NCI-H524 treated with DMSO at 0.1 percent for 48 hours (cell line): ENCODE measurements at regions not wholly inside any gene's neighbourhood (a gene's known extent, or its start where the extent isn't known, plus 50 kb on each side); places are given as distances from the start of the nearest gene placed in this dataset.

Experiments
- DNase-seq: peaks from one replicate; lab custom pipeline; 2025; lab: John Stamatoyannopoulos, UW

DNA sequence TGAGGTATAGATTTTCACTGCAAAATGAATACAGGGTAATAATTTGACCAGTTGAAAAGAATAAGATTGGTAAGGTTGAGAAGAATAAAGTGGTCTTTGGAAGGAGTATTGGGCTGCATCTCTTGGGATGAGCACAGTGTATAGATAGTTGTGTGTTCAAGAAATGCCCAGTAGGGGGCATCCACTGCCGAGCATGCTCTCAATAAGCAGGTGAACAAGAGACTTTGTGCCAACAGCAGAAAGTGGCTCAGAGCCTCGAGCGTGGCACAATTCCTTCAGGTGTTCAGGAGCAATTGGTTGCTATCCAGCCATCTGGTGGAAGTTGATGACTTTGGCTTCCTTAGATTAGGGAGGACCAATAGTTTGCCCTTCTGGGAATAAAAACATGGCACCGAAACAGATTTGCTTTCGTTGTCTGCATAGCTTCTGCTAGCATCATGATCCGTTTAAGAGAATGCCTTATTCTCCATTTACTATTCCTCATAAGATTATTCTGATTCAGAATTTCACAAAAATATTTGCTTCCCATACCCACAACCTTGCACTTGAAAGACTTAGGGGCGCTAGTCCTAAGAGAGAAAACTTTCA, 258.1 kb upstream of the NEIL3 start:
- DNase-seq: no peak

DNA sequence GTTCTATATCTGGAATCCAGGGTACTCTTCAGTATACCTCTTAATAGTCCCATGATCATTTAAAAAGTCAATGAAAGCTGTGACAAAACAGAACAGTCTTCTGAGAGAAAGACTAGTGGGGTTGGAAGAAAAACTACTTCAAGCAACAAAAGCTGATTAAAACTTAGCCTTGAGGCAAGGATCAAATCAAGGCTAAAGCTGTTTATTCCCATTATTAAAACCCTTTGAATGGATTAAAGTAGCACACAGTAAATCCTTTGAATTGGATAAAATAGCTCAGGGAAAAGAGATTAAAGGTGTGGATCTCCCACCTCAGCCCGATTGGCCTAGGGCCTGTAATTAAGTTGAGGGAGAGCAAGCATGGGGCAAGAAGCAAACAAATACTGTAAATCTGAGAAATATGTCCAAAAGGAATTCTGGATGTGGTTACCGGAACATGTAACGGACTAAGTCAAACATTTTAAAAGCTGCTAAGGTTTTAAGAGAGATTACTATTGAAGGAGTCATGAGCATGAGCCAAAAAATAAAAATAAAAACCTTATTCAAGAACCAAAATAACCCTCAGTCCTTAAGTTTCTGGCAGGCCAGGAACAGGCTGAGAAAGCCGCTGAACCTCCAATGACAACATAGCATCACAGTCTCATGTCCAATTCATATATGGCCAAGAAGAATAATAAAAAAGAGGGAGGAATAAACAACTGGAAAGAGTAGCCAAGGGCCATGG, 257.3 kb upstream of the NEIL3 start:
- peak; percentile 20 for DNase-seq

DNA sequence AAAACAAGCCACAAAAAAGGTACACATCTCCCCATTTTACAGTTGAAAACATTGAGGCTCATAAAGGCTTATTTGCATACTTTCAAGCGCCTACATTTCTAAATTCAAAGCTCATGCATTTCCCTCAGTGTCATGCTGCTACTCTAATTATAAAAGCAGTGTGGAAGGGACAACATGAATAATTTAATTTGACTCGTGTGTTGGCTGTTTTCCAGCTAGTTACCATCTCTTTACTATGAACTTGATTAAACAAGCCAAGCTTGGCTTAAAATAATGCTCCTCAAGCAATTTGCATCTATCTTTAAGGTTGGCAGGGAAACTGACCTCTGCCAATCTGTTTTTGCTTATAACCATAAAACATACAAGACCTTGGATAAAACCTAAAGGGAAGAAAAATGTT, 252.5 kb upstream of the NEIL3 start:
- DNase-seq: no peak

GRCh38 chr4:177064116-177064515, 245.6 kb upstream of the NEIL3 start:
- DNase-seq: no peak

- peak; percentile 35 for DNase-seq
Observed at GRCh38 chr4:177064729-177065394, 244.8 kb upstream of the NEIL3 start.

DNA sequence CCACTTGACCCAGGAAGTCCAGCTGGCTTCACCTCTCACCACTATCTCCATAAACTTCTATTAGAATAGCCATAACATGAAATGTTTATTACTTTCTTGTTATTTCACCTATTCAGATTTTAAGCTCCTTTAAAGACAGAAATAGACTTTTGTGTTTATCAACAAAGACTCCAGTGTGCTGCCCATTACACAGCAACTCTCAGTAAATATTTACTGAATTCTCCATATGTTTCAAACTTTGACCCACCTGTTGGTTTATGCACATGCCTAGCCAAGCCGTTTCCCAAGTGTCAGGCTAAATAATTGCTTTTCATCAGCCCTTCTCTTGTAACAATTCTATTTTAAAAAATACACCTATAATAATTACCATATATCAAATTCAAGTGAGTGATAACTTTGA, 242.9 kb upstream of the NEIL3 start:
- no peak for DNase-seq

GRCh38 chr4:177070533-177071058, 239.1 kb upstream of the NEIL3 start:
- DNase-seq: no peak

GRCh38 chr4:177077095-177077971, 232.3 kb upstream of the NEIL3 start:
- no peak for DNase-seq

- no peak for DNase-seq
Observed at GRCh38 chr4:177079327-177079726, 230.3 kb upstream of the NEIL3 start.

GRCh38 chr4:177080388-177080787, 229.3 kb upstream of the NEIL3 start:
- no peak for DNase-seq

GRCh38 chr4:177087060-177087459, 222.6 kb upstream of the NEIL3 start:
- DNase-seq: no peak

- no peak for DNase-seq
Observed at GRCh38 chr4:177087499-177087898, 222.2 kb upstream of the NEIL3 start.

DNA sequence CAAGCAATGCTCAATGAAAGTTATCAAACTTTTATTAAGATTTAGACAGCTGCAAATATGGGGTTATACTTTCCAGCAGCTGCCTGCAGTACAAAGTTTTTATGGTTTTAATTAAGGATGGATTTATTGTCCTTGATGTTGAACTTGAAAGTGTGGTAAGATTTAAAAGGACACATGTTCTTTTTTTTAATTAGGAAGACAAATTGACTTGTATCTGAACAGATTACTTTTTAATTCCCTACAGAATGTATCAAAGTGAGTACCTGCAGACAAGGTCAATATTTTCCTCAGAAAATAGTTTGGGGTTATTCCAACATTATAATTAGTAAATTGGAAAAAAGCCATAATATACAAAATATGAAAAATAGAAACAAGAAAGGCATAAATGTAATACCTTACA, 218.2 kb upstream of the NEIL3 start:
- no peak for DNase-seq

GRCh38 chr4:177092807-177093206, 216.9 kb upstream of the NEIL3 start:
- DNase-seq: no peak

DNA sequence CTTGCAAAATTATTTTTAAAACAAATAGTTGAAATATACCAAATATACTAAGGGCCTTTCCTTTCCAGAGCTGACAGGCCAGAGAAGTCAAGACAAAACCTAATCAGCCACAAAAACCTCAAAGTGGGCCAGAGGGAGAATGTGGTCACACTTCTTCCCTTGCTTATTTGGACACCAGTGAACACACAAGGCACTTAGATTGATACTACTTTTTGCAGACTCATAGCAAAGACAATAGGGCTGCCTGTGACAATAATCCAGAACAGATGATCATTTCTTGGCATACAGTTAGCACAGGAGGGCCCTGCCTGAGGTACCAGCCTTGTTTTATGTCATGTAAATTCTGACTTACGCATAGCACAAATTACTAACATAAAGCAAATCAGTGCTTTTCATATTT, 215.7 kb upstream of the NEIL3 start:
- DNase-seq: no peak

DNA sequence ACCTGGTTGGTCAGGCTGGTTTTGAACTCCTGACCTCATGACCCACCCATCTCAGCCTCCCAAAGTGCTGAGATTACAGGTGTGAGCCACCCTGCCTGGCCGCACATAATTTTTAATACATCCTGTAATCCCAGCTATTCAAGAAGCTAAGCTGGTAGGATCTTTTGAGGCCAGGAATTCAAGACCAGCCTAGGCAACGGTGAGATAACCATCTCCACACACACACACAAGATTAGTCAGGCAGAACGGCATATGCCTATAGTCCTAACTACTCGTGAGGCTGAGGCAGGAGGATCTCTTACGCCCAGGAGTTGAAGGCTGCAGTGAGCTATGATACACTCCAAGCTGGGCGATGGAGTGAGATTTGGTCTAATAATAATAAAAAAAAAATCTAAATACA, 212.4 kb upstream of the NEIL3 start:
- DNase-seq: no peak

DNA sequence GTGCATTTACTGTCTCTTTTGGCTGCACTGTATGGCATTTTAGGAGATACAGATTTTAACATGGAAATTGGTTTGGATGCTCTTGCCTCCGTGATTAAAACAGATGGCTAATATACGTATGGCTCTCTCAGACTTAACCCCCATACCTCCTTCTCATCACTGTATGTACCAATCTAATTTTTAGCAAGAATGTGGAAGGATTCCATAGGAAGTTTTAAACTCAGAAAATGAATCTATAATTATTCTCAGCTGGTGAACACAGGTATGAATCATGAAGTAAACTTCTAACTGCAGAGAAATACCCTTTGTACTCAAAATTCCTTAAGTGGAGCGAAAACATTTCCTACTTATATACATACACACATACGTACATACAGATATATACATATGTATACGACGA, 210.5 kb upstream of the NEIL3 start:
- no peak for DNase-seq

DNA sequence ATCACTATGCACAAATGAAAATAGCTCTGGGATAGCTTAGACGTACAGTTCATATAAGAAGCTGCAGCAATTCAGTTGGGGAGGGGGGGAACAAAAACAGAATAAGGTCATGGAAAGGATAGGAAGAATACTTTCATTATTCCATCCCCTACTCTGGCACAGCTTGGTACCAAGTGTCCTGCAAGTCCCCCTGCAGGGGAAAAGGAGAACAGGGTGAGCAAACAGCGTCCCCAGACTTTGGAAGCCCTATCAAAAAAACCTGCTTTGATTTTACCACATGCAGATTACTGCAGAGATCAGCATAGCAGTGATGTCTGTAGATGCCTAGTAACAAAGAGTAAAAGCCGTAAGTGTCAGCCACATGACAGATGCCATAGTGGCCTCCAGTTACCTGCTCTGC, 209.4 kb upstream of the NEIL3 start:
- no peak for DNase-seq

DNA sequence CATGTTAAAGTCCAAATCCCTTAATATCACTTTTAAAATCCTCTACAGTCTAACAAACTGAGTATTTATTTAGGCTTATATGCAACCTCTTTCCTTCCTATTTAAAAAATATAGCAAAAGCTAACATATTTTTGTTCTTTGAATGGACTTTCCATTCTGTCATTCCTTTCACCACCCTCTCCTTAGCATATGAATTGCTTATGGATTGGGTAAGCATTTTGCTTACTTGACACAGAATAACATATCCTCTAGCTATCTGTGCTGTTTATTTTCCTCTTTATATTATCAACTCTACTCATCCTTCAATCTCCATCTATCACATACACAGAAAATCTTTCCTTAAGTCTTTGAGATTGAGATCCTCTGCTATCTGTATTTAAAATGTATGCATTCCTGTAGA, 206.1 kb upstream of the NEIL3 start:
- no peak for DNase-seq

DNA sequence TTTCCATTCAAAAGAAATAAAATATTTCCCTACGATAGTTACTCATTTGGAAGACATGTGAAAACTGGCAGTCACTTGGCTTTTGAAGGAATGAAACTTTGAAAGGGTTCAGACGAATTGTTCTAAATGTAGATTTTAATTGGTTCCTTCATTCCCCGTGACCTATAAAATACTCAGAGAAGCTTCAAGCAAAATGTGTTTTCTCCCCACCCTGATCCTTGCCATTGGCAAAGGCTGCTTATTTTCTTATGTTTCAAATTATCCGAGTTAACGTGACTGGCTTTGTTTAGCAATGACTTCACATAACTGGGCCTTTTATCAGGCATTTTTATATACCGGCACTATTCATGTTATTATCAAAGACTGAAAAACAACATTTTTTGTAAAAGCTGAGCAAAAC, 204.1 kb upstream of the NEIL3 start:
- DNase-seq: no peak

- no peak for DNase-seq
Observed at GRCh38 chr4:177107288-177107921, 202.3 kb upstream of the NEIL3 start.

DNA sequence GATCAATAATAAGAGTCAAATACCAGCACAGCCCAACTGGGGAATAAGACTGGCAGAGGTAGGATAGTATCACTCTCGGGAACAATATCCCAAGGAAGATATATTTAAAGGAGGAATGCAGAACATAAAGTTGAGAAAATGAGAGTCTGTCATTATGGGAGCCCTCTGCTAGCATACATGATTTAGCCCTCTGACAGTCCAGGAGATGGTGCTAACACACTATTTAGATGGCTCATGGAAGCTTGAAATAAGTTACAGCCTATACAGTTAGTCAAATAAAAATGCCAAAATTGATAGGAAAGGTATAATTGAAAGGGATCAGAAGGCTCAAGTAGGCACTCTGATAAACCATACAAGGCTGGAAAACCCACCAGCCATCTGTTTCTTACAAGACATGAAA, 201.0 kb upstream of the NEIL3 start:
- no peak for DNase-seq
